Keratinocyte (primary cell): ENCODE measurements at regions not wholly inside any gene's neighbourhood (a gene's known extent, or its start where the extent isn't known, plus 50 kb on each side); places are given as distances from the start of the nearest gene placed in this dataset.

Experiments
- DNase-seq: peaks from one replicate; pipeline ENCODE4 v3.0.0-alpha.2; 2011; ENCODE audit warnings: low read depth, missing footprints, low spot score
- FAIRE-seq: peaks from 2 replicates; lab custom pipeline; 2011; peaks lifted over from hg19 to GRCh38; lab: Jason Lieb, UNC
- H2AFZ ChIP-seq: 2 replicates; pipeline ENCODE4 v1.6.0; 2012; ENCODE audit warnings: low read length, control low read depth, inconsistent platforms; ENCODE audit not compliant: control insufficient read depth
- H3K27ac ChIP-seq: 2 replicates; pipeline ENCODE4 v1.5.1; 2011; ENCODE audit warnings: low read length; ENCODE audit not compliant: control insufficient read depth, insufficient read depth
- H3K27me3 ChIP-seq: 3 replicates; pipeline ENCODE4 v1.6.0; 2011; ENCODE audit warnings: low read length; ENCODE audit not compliant: control insufficient read depth, insufficient read depth; ENCODE audit errors: extremely low read depth
- H3K36me3 ChIP-seq, 2 experiments: 2 replicates in 1 of 2; 3 replicates in 1 of 2; pipeline ENCODE4 v1.5.1; 2011; ENCODE audit warnings: low read length in 2 of 2, mild to moderate bottlenecking in 1 of 2; ENCODE audit not compliant: control insufficient read depth in 2 of 2, insufficient read depth in 2 of 2; ENCODE audit errors: extremely low read depth in 1 of 2
- H3K4me1 ChIP-seq: 3 replicates; pipeline ENCODE4 v1.5.1; 2011; ENCODE audit warnings: low read length; ENCODE audit not compliant: control insufficient read depth, insufficient read depth; ENCODE audit errors: extremely low read depth
- H3K4me2 ChIP-seq: 3 replicates; pipeline ENCODE4 v1.6.0; 2011; ENCODE audit warnings: low read depth, low read length; ENCODE audit not compliant: control insufficient read depth, insufficient read depth; ENCODE audit errors: extremely low read depth
- H3K4me3 ChIP-seq, 3 experiments: fragments of 200-600 bp in 1 of 3; sonication (generic) in 1 of 3; 2 replicates in 2 of 3; 3 replicates in 1 of 3; pipeline ENCODE4 v1.5.1; 2011 to 2016; ENCODE audit warnings: low read length in 3 of 3, mild to moderate bottlenecking in 3 of 3, control low read depth in 2 of 3, inconsistent platforms in 1 of 3, low read depth in 1 of 3, mixed read lengths in 1 of 3, mixed run types in 1 of 3, moderate library complexity in 1 of 3; ENCODE audit not compliant: control insufficient read depth in 2 of 3, insufficient read depth in 2 of 3; ENCODE audit errors: extremely low read depth in 1 of 3
- H3K79me2 ChIP-seq: 2 replicates; pipeline ENCODE4 v1.6.0; 2012; ENCODE audit warnings: low read length; ENCODE audit not compliant: control insufficient read depth, insufficient read depth
- H3K9ac ChIP-seq: 3 replicates; pipeline ENCODE4 v1.6.0; 2011; ENCODE audit warnings: low read length; ENCODE audit not compliant: control insufficient read depth, insufficient read depth; ENCODE audit errors: extremely low read depth
- H3K9me1 ChIP-seq: 3 replicates; pipeline ENCODE4 v1.6.0; 2011; ENCODE audit warnings: low read length; ENCODE audit not compliant: control insufficient read depth, insufficient read depth; ENCODE audit errors: extremely low read depth
- H3K9me3 ChIP-seq: 2 replicates; pipeline ENCODE4 v1.5.1; 2012; ENCODE audit warnings: low read depth, low read length; ENCODE audit not compliant: control insufficient read depth
- H4K20me1 ChIP-seq: 3 replicates; pipeline ENCODE4 v1.6.0; 2011; ENCODE audit warnings: low read length; ENCODE audit not compliant: control insufficient read depth, insufficient read depth; ENCODE audit errors: extremely low read depth
- CTCF ChIP-seq, 3 experiments: IDR thresholded peaks in 1 of 3; conservative IDR thresholded peaks in 1 of 3; optimal IDR thresholded peaks in 1 of 3; 2 replicates in 2 of 3; 3 replicates in 1 of 3; pipeline versions ENCODE3 to v1.5.1; 2011; ENCODE audit warnings: low read length in 3 of 3, mild to moderate bottlenecking in 3 of 3, moderate library complexity in 2 of 3, control low read depth in 1 of 3, inconsistent platforms in 1 of 3; ENCODE audit not compliant: insufficient read depth in 2 of 3; ENCODE audit errors: extremely low read depth in 1 of 3
- EZH2 ChIP-seq: IDR thresholded peaks from one replicate; pipeline ENCODE4 v1.6.1; 2012; ENCODE audit warnings: inconsistent platforms, mild to moderate bottlenecking, low read length, moderate library complexity
- dilution Hi-C: fragments of 300-500 bp; cut with MboI; formaldehyde crosslinking; loops from one replicate; pipeline ENCODE4 v1.7.0; 2020; ENCODE audit warnings: low sequenced_read_pairs; ENCODE audit not compliant: extremely low pct_ligation_motif_present

DNA sequence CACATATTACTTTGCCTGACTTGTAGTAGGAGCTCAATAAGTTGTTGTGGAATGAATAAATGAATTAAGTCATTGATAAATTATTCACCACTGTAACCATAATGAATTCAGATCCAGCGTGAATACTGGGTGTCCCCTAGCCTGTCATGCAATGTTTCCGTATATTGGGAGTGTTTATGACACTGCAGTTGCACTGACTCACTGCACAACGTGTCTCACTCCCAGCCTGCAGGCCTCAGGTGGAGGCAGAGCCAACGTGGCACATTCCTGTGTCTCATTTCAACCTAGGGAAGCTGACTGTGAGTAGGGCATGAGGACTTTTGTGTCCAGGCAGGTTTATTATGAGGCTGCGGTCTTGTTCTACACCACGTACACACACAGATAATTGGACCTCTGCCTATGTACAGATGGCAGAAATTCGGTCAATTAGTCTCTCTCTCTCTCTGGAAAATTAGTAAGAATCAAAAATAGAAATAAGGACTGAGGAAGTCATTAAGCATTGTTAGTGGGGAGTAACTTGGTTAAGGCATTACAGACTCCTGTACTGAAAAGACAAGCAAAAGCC lies 299.1 kb upstream of the IGFBP3 start:
- Histone ChIP-seq H3K9me1 (no peaks in the 10 kb centered on the region), H3K4me2 (peak overlapping the region; percentile 51), H3K9me3 (no peaks in the 10 kb centered on the region), H3K4me1 (peaks cover 18% of the 10 kb centered on the region), H4K20me1 (no peaks in the 10 kb centered on the region), H3K9ac (peak overlapping the region; percentile 64), H3K27me3 (no peaks in the 10 kb centered on the region), H3K27ac (peak overlapping the region; percentile 50), H2AFZ (no peak overlapping the region), H3K4me3 (no peak overlapping the region), H3K79me2 (no peaks in the 10 kb centered on the region), H3K36me3 (no peaks in the 10 kb centered on the region)
- TF ChIP-seq EZH2 (no peak), CTCF (optimal IDR thresholded peaks at IDR 0.05 in 1 of 3, IDR thresholded peaks at IDR 0.05 in 1 of 3, conservative IDR thresholded peaks at IDR 0.05 in 1 of 3; ENCODE audit: extremely low read depth in 1 of 3, insufficient read depth in 2 of 3, low read length in 3 of 3) (no peak)
- DNase-seq (peak; percentile 94), FAIRE-seq (peak; percentile 98)
- dilution Hi-C loops, result no loop called here

GRCh38 chr7:46218461-46219200 lies 297.6 kb upstream of the IGFBP3 start:
- no peaks in the 10 kb centered on the region for H3K9me3 ChIP-seq
- H2AFZ ChIP-seq, result no peak overlapping the region
- H3K9me1 ChIP-seq, result no peaks in the 10 kb centered on the region
- FAIRE-seq (no peak), DNase-seq (no peak)
- dilution Hi-C loops, result no loop called here
- no peak overlapping the region for H3K9ac ChIP-seq
- H3K4me3 ChIP-seq, result no peak overlapping the region
- H3K36me3 ChIP-seq, result no peaks in the 10 kb centered on the region
- H3K79me2 ChIP-seq, result no peaks in the 10 kb centered on the region
- TF ChIP-seq EZH2 (no peak), CTCF (optimal IDR thresholded peaks at IDR 0.05 in 1 of 3, IDR thresholded peaks at IDR 0.05 in 1 of 3, conservative IDR thresholded peaks at IDR 0.05 in 1 of 3; ENCODE audit: extremely low read depth in 1 of 3, insufficient read depth in 2 of 3, low read length in 3 of 3) (no peak)
- H3K27me3 ChIP-seq, result no peaks in the 10 kb centered on the region
- H4K20me1 ChIP-seq, result no peaks in the 10 kb centered on the region
- H3K4me2 ChIP-seq, result no peak overlapping the region
- no peak overlapping the region for H3K27ac ChIP-seq
- H3K4me1 ChIP-seq, result peaks cover 18% of the 10 kb centered on the region
